BE2C (cell line): ENCODE measurements at regions not wholly inside any gene's neighbourhood (a gene's known extent, or its start where the extent isn't known, plus 50 kb on each side); places are given as distances from the start of the nearest gene placed in this dataset.

Experiments
- DNase-seq: peaks from one replicate; pipeline ENCODE4 v3.0.0-alpha.2; 2020
- H3K27me3 ChIP-seq: fragments of 250-450 bp; sonication (Bioruptor Pico); 2 replicates; pipeline ENCODE4 v1.5.1; 2020; ENCODE audit warnings: mild to moderate bottlenecking
- H3K36me3 ChIP-seq: fragments of 250-450 bp; sonication (Bioruptor Pico); 2 replicates; pipeline ENCODE4 v1.5.1; 2020; ENCODE audit warnings: mild to moderate bottlenecking
- H3K4me1 ChIP-seq: fragments of 250-450 bp; sonication (Bioruptor Pico); 2 replicates; pipeline ENCODE4 v1.5.1; 2020
- H3K4me3 ChIP-seq: 2 replicates; pipeline ENCODE4 v1.5.1; 2011; ENCODE audit warnings: low read depth, low read length
- H3K9me3 ChIP-seq: fragments of 250-450 bp; sonication (Bioruptor Pico); 2 replicates; pipeline ENCODE4 v1.5.1; 2020
- CTCF ChIP-seq: IDR thresholded peaks from 2 replicates; pipeline ENCODE4 v1.5.1; 2012; ENCODE audit warnings: mild to moderate bottlenecking, low read depth, low read length

DNA sequence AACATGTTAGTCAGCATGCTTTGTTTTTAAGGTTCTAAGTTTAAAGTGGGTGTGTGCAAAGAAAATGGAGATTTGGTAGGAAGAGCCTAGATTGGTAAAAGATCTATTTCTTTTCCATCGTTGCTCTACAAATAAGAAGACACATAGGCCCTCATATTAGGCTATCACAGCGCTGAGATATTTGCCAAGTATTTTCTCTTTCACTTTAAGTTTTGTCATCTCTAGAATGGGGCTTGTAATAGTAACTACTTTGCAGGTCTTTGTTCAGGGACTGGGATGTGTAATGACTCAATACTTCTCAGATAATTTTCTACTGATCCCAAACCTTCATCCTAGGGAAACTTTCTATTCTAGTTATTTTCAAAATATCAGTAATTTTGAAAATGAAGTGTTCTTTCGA lies 917.7 kb upstream of the SLC10A2 start:
- H3K27me3 ChIP-seq = no peaks in the 10 kb centered on the region
- DNase-seq = no peak
- H3K4me3 ChIP-seq = no peak overlapping the region
- H3K36me3 ChIP-seq = no peaks in the 10 kb centered on the region
- no peaks in the 10 kb centered on the region for H3K4me1 ChIP-seq
- TF ChIP-seq CTCF = no peak
- no peaks in the 10 kb centered on the region for H3K9me3 ChIP-seq

- Histone ChIP-seq H3K4me1 (no peaks in the 10 kb centered on the region), H3K27me3 (no peaks in the 10 kb centered on the region), H3K36me3 (no peaks in the 10 kb centered on the region), H3K9me3 (no peaks in the 10 kb centered on the region), H3K4me3 (no peak overlapping the region)
- DNase-seq = no peak
- TF ChIP-seq CTCF = no peak
Observed at GRCh38 chr13:103976371-103976770, 910.2 kb upstream of the SLC10A2 start.

DNA sequence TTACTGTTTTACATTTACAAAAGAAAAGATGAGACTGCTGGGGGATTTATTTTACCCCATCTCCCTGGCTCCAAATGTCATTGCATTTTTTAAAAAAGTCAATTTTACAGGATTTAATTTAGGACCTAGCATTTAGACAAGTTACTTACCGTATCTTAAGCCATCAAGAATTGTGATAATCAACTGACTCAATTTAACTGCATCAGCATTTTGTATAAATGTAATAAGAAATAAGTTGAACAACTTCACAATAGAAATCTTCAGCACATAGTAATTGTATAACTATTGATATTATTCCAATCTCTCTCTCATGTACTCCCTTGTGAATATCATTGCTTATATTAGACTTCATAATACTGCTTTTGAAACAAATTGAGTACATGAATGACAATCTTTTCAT lies 907.5 kb upstream of the SLC10A2 start:
- H3K27me3 ChIP-seq = no peaks in the 10 kb centered on the region
- no peaks in the 10 kb centered on the region for H3K36me3 ChIP-seq
- no peak for TF ChIP-seq CTCF
- DNase-seq = no peak
- no peak overlapping the region for H3K4me3 ChIP-seq
- no peaks in the 10 kb centered on the region for H3K9me3 ChIP-seq
- H3K4me1 ChIP-seq = no peaks in the 10 kb centered on the region

GRCh38 chr13:103969520-103970050 lies 903.4 kb upstream of the SLC10A2 start:
- H3K4me3 ChIP-seq = no peak overlapping the region
- no peaks in the 10 kb centered on the region for H3K9me3 ChIP-seq
- TF ChIP-seq CTCF = no peak
- no peak for DNase-seq
- H3K36me3 ChIP-seq = no peaks in the 10 kb centered on the region
- peaks cover 7% of the 10 kb centered on the region for H3K4me1 ChIP-seq
- H3K27me3 ChIP-seq = no peaks in the 10 kb centered on the region

DNA sequence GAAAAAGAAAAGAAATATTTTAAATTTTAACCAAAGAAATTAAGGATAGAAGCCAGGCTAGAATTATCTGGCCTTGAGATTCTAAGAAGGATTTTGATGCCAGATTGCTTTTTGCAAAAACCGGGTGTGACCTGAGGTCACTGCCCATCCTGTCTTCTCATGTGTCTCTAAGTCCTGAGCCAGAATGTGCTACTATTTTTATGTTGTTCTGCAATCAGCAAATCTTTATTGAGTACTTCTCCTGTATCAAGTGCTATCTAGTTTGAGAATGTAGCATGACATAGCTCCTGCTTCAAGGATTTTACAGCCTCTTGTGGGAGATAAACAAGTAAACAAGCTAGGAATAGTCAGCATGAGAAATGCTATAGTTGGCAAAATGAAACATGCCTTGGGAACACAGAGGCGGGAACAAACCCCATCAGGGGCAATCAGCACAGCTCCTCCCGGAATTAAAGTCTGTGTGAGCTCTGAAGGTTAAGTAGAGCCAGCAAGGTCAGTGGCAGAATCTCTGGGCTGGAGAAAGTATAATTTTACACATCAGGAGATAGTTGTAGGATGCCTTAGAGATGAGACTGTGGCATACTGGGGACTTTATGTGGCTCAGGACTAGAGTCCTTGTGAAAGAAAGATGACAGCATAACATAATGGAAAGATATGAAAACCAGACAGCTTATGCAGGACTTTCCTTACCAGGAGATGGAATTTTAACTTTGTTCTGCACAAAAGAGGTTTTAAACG lies 899.5 kb upstream of the SLC10A2 start:
- Histone ChIP-seq H3K9me3 (no peaks in the 10 kb centered on the region), H3K4me3 (no peak overlapping the region), H3K4me1 (peaks cover 7% of the 10 kb centered on the region), H3K36me3 (no peaks in the 10 kb centered on the region), H3K27me3 (no peaks in the 10 kb centered on the region)
- DNase-seq = no peak
- TF ChIP-seq CTCF = no peak

DNA sequence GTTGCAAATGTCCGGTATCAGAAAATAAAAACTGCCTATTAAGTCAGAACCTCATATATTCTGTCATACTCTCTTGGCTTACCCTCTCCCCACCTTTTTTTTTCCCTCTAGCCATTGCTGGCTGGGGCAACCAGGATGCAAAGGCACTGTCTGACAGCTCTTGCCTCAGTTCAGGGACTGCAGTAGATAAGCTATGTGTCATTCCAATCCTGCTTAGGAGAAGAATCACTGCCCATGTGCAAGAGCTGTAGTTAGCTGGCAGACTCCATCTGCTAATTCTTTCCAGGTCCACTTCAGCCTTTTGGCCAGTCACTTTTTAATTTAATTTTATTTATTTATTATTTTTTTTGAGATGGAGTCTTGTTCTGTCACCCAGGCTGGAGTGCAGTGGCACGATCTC lies 895.6 kb upstream of the SLC10A2 start:
- no peaks in the 10 kb centered on the region for H3K27me3 ChIP-seq
- peaks cover 11% of the 10 kb centered on the region for H3K4me1 ChIP-seq
- TF ChIP-seq CTCF = no peak
- peak; percentile 19 for DNase-seq
- H3K9me3 ChIP-seq = no peaks in the 10 kb centered on the region
- H3K36me3 ChIP-seq = no peaks in the 10 kb centered on the region
- no peak overlapping the region for H3K4me3 ChIP-seq
